ENCODE measurements at regions not wholly inside any gene's neighbourhood (a gene's known extent, or its start where the extent isn't known, plus 50 kb on each side); places are given as distances from the start of the nearest gene placed in this dataset.
A peak's percentile ranks its signal among the peaks of the same experiment; 100 is the strongest.

- peak; percentile 30 for DNase-seq (ENCODE audit: low read depth)
- H3K4me3 ChIP-seq (ENCODE audit: low read length), result no peak overlapping the region
- TF ChIP-seq CTCF (IDR thresholded peaks at IDR 0.05; ENCODE audit: insufficient read depth, low read depth, low read length, missing control alignments), result no peak
These were observed 551.0 kb upstream of the ATXN8OS start for GRCh38 chr13:69556540-69557196.

GRCh38 chr13:69553976-69554375 is 553.6 kb upstream of the ATXN8OS start:
- DNase-seq (ENCODE audit: low read depth), result no peak
- no peak overlapping the region for H3K4me3 ChIP-seq (ENCODE audit: low read length)
- TF ChIP-seq CTCF (IDR thresholded peaks at IDR 0.05; ENCODE audit: insufficient read depth, low read depth, low read length, missing control alignments), result no peak

- no peak for DNase-seq (ENCODE audit: low read depth)
- no peak for TF ChIP-seq CTCF (IDR thresholded peaks at IDR 0.05; ENCODE audit: insufficient read depth, low read depth, low read length, missing control alignments)
- H3K4me3 ChIP-seq (ENCODE audit: low read length), result no peak overlapping the region
These were observed 556.4 kb upstream of the ATXN8OS start for GRCh38 chr13:69551193-69551592.

- DNase-seq (ENCODE audit: low read depth), result no peak
- no peak overlapping the region for H3K4me3 ChIP-seq (ENCODE audit: low read length)
These were observed 559.8 kb upstream of the ATXN8OS start for GRCh38 chr13:69547780-69548179.

GRCh38 chr13:69545551-69545950 is 562.1 kb upstream of the ATXN8OS start:
- no peak for TF ChIP-seq CTCF (IDR thresholded peaks at IDR 0.05; ENCODE audit: insufficient read depth, low read depth, low read length, missing control alignments)

More at GRCh38 chr13:69547780-69548179, 559.8 kb upstream of the ATXN8OS start:
- no peak for TF ChIP-seq CTCF (IDR thresholded peaks at IDR 0.05; ENCODE audit: insufficient read depth, low read depth, low read length, missing control alignments)

GRCh38 chr13:69524459-69525150 is 583.0 kb upstream of the ATXN8OS start:
- TF ChIP-seq CTCF (IDR thresholded peaks at IDR 0.05; ENCODE audit: insufficient read depth, low read depth, low read length, missing control alignments), result peak; percentile 3
- no peak overlapping the region for H3K4me3 ChIP-seq (ENCODE audit: low read length)
- peak; percentile 4 for DNase-seq (ENCODE audit: low read depth)

More at GRCh38 chr13:69545551-69545950, 562.1 kb upstream of the ATXN8OS start:
- no peak overlapping the region for H3K4me3 ChIP-seq (ENCODE audit: low read length)
- no peak for DNase-seq (ENCODE audit: low read depth)

All from epithelial cell of esophagus (primary cell).